Upper lobe of right lung (tissue), 1 donor: ENCODE measurements at regions not wholly inside any gene's neighbourhood (a gene's known extent, or its start where the extent isn't known, plus 50 kb on each side); places are given as distances from the start of the nearest gene placed in this dataset.

Experiments
- ATAC-seq: fragments of 200-7000 bp; cut with Tn5 transposase; one replicate; pipeline ENCODE4 v1.9.1; 2020; ENCODE audit warnings: mild to moderate bottlenecking, moderate library complexity
- DNase-seq: peaks from one replicate; pipeline ENCODE4 v3.0.0-alpha.2; 2020
- H3K27ac ChIP-seq: fragments of 200-600 bp; one replicate; pipeline ENCODE4 v1.8.0; 2022
- H3K27me3 ChIP-seq: fragments of 200-600 bp; one replicate; pipeline ENCODE4 v1.8.0; 2022; ENCODE audit warnings: mild to moderate bottlenecking
- H3K36me3 ChIP-seq: fragments of 200-600 bp; one replicate; pipeline ENCODE4 v1.8.0; 2022
- H3K4me1 ChIP-seq: fragments of 200-600 bp; one replicate; pipeline ENCODE4 v1.8.0; 2022
- H3K4me3 ChIP-seq: fragments of 200-600 bp; one replicate; pipeline ENCODE4 v1.8.0; 2022; ENCODE audit warnings: mild to moderate bottlenecking
- H3K9me3 ChIP-seq: fragments of 200-600 bp; one replicate; pipeline ENCODE4 v1.8.0; 2022
- CTCF ChIP-seq: fragments of 200-600 bp; IDR thresholded peaks from one replicate; pipeline ENCODE4 v1.8.0; 2022; ENCODE audit warnings: antibody characterized with exemption
- intact Hi-C: fragments of 100-400 bp; cut with DNase I; formaldehyde crosslinking; loops from one replicate; pipeline ENCODE4 v1.11.0; 2022
- donor health status: DM: no; HTN: yes; CAD: no; lungs with severe emphysema.

GRCh38 chr6:156651486-156651885 lies 125.7 kb upstream of the ARID1B start:
- Histone ChIP-seq H3K4me3 (no peak overlapping the region), H3K27me3 (no peaks in the 10 kb centered on the region), H3K36me3 (no peaks in the 10 kb centered on the region), H3K9me3 (no peaks in the 10 kb centered on the region), H3K27ac (no peak overlapping the region), H3K4me1 (peaks cover 5% of the 10 kb centered on the region)
- intact Hi-C loops = no loop called here
- no peak for TF ChIP-seq CTCF
- ATAC-seq = peak; percentile 46
- no peak for DNase-seq

GRCh38 chr6:156650896-156651390 lies 126.2 kb upstream of the ARID1B start:
- intact Hi-C loops = no loop called here

GRCh38 chr6:156648616-156649015 lies 128.6 kb upstream of the ARID1B start:
- intact Hi-C loops = no loop called here
- H3K36me3 ChIP-seq = no peaks in the 10 kb centered on the region
- H3K4me1 ChIP-seq = peaks cover 5% of the 10 kb centered on the region
- ATAC-seq (no peak), DNase-seq (no peak)
- H3K9me3 ChIP-seq = no peaks in the 10 kb centered on the region
- H3K4me3 ChIP-seq = no peak overlapping the region
- no peaks in the 10 kb centered on the region for H3K27me3 ChIP-seq
- TF ChIP-seq CTCF = no peak
- H3K27ac ChIP-seq = no peak overlapping the region

More at GRCh38 chr6:156650896-156651390, 126.2 kb upstream of the ARID1B start:
- H3K36me3 ChIP-seq = no peaks in the 10 kb centered on the region
- H3K4me1 ChIP-seq = peaks cover 5% of the 10 kb centered on the region
- TF ChIP-seq CTCF = no peak
- H3K27ac ChIP-seq = no peak overlapping the region
- no peak for DNase-seq
- H3K27me3 ChIP-seq = no peaks in the 10 kb centered on the region
- ATAC-seq = no peak
- no peak overlapping the region for H3K4me3 ChIP-seq
- no peaks in the 10 kb centered on the region for H3K9me3 ChIP-seq

GRCh38 chr6:156647991-156648390 lies 129.2 kb upstream of the ARID1B start:
- DNase-seq (no peak), ATAC-seq (no peak)
- intact Hi-C loops = no loop called here
- Histone ChIP-seq H3K4me1 (peaks cover 5% of the 10 kb centered on the region), H3K4me3 (no peak overlapping the region), H3K9me3 (no peaks in the 10 kb centered on the region), H3K27me3 (no peaks in the 10 kb centered on the region), H3K27ac (no peak overlapping the region), H3K36me3 (no peaks in the 10 kb centered on the region)
- no peak for TF ChIP-seq CTCF

- ATAC-seq = no peak
- intact Hi-C loops = no loop called here
- H3K4me1 ChIP-seq = peaks cover 5% of the 10 kb centered on the region
- no peaks in the 10 kb centered on the region for H3K27me3 ChIP-seq
- no peak for DNase-seq
- no peak overlapping the region for H3K4me3 ChIP-seq
- H3K36me3 ChIP-seq = no peaks in the 10 kb centered on the region
- TF ChIP-seq CTCF = no peak
- H3K9me3 ChIP-seq = no peaks in the 10 kb centered on the region
- H3K27ac ChIP-seq = no peak overlapping the region
These were observed 129.9 kb upstream of the ARID1B start for GRCh38 chr6:156647140-156647784.

GRCh38 chr6:156646496-156646895 lies 130.7 kb upstream of the ARID1B start:
- Histone ChIP-seq H3K27ac (no peak overlapping the region), H3K4me1 (peaks cover 5% of the 10 kb centered on the region), H3K4me3 (no peak overlapping the region), H3K27me3 (no peaks in the 10 kb centered on the region), H3K36me3 (no peaks in the 10 kb centered on the region), H3K9me3 (no peaks in the 10 kb centered on the region)
- DNase-seq = no peak
- intact Hi-C loops = no loop called here
- TF ChIP-seq CTCF = no peak
- ATAC-seq = no peak
